ENCODE measurements at regions not wholly inside any gene's neighbourhood (a gene's known extent, or its start where the extent isn't known, plus 50 kb on each side); places are given as distances from the start of the nearest gene placed in this dataset.
"Not testable (repeated sequence)": the region's sequence is repeated elsewhere in the genome, so short reads cannot be mapped to it uniquely, and the experiment has no call there.

- DNase-seq (ENCODE audit: insufficient read length) (no peak), FAIRE-seq (no peak)
- no peak for TF ChIP-seq TAF1 (IDR thresholded peaks at IDR 0.05; ENCODE audit: borderline replicate concordance, low read depth, low read length)
- no peak for TF ChIP-seq POLR2AphosphoS5 (IDR thresholded peaks at IDR 0.05; ENCODE audit: low read depth, low read length)
- TF ChIP-seq POLR2A (IDR thresholded peaks at IDR 0.05; ENCODE audit: low read depth, low read length), result no peak
Measured at GRCh38 chr6:49327571-49327970, 135.5 kb downstream of the MMUT start.

DNA sequence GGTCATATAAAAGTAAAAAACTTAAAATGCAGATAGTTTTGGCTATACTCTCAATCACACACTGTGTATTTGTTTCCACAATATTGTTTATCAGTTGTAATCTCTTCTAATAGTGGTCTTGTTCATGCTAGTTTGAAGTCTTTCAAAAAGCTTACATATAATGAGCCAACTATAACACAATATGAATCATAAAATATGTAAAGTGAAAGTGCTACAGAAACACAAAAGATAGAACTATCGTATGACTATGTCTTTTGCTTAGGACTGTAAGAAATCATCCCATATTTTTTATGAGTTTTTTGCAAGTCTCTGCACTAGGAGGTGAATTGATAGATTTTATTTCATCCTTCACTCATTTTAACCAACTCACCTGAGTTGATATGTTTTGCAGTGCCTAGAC, 136.0 kb downstream of the MMUT start:
- no peak for TF ChIP-seq TAF1 (IDR thresholded peaks at IDR 0.05; ENCODE audit: borderline replicate concordance, low read depth, low read length)
- TF ChIP-seq POLR2A (IDR thresholded peaks at IDR 0.05; ENCODE audit: low read depth, low read length), result no peak
- TF ChIP-seq POLR2AphosphoS5 (IDR thresholded peaks at IDR 0.05; ENCODE audit: low read depth, low read length), result no peak
- FAIRE-seq, result no peak
- no peak for DNase-seq (ENCODE audit: insufficient read length)

DNA sequence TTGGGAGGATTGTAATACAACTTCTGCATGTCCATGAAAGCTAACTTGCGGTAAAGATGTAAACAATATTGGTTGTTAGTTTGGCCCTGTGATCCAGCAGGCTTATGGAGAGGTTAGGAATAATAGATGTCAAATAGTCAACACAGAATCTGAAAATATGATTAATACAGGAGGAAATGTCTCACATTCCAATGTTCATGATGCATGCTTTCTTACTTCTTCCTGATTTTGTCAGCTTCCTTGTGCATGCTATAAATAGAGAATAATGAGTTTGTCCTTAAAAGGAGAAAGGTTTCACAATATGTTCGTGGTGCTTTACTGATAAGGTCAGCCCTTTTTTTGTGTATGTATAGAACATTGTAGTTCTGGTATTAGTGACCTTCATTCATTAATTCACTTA, 136.7 kb downstream of the MMUT start:
- FAIRE-seq, result no peak
- DNase-seq (ENCODE audit: insufficient read length), result no peak
- no peak for TF ChIP-seq POLR2A (IDR thresholded peaks at IDR 0.05; ENCODE audit: low read depth, low read length)
- TF ChIP-seq POLR2AphosphoS5 (IDR thresholded peaks at IDR 0.05; ENCODE audit: low read depth, low read length), result no peak
- no peak for TF ChIP-seq TAF1 (IDR thresholded peaks at IDR 0.05; ENCODE audit: borderline replicate concordance, low read depth, low read length)

DNA sequence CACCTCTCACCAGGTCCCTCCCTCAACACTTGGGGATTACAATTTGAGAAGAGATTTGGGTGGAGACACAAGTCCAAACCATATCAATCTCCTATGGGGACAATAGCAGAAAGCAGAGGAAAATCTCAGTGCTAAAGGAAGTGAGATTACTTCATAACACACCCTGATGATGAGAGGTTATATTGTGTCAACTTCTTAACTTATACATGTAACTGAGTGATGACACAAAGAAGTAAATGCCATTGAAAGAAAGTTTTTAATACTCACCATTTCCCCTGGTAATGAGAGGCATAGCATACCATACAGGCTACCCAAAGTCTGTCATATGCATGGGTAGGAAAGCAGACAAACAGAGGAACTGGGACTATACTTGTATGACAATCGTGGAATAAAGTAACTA, 137.2 kb downstream of the MMUT start:
- TF ChIP-seq TAF1 (IDR thresholded peaks at IDR 0.05; ENCODE audit: borderline replicate concordance, low read depth, low read length) (no peak), POLR2AphosphoS5 (IDR thresholded peaks at IDR 0.05; ENCODE audit: low read depth, low read length) (no peak), POLR2A (IDR thresholded peaks at IDR 0.05; ENCODE audit: low read depth, low read length) (no peak)
- no peak for DNase-seq (ENCODE audit: insufficient read length)
- no peak for FAIRE-seq

DNA sequence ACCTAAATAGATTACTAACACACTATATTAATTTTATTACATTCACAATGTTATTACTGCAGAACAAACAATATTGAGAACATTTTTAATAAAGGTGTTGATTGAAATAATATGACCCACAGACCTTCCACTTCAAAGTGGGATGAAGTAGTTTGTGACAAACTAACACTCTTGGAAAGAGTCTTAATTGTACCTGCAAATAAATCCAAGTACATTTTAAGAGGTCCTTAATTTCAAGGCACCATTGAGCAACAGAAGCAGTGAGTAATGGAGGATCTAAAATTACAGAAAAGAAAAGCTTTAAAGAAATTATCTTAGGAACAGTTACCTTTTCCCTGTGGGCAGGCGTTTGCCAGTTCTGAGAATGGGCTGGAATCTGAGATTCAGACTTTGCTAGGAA, 140.2 kb downstream of the MMUT start:
- TF ChIP-seq POLR2AphosphoS5 (IDR thresholded peaks at IDR 0.05; ENCODE audit: low read depth, low read length) (no peak), TAF1 (IDR thresholded peaks at IDR 0.05; ENCODE audit: borderline replicate concordance, low read depth, low read length) (no peak), POLR2A (IDR thresholded peaks at IDR 0.05; ENCODE audit: low read depth, low read length) (no peak)
- no peak for FAIRE-seq
- no peak for DNase-seq (ENCODE audit: insufficient read length)

GRCh38 chr6:49321561-49322072, 141.4 kb downstream of the MMUT start:
- no peak for FAIRE-seq

GRCh38 chr6:49305010-49305409, 158.0 kb downstream of the MMUT start:
- FAIRE-seq, result no peak
- no peak for DNase-seq (ENCODE audit: insufficient read length)
- no peak for TF ChIP-seq POLR2AphosphoS5 (IDR thresholded peaks at IDR 0.05; ENCODE audit: low read depth, low read length)
- no peak for TF ChIP-seq POLR2A (IDR thresholded peaks at IDR 0.05; ENCODE audit: low read depth, low read length)
- TF ChIP-seq TAF1 (IDR thresholded peaks at IDR 0.05; ENCODE audit: borderline replicate concordance, low read depth, low read length), result no peak

More at GRCh38 chr6:49321561-49322072, 141.4 kb downstream of the MMUT start:
- DNase-seq (ENCODE audit: insufficient read length), result no peak
- TF ChIP-seq TAF1 (IDR thresholded peaks at IDR 0.05; ENCODE audit: borderline replicate concordance, low read depth, low read length) (no peak), POLR2A (IDR thresholded peaks at IDR 0.05; ENCODE audit: low read depth, low read length) (no peak), POLR2AphosphoS5 (IDR thresholded peaks at IDR 0.05; ENCODE audit: low read depth, low read length) (no peak)

GRCh38 chr6:49304393-49304792, 158.7 kb downstream of the MMUT start:
- not testable (repeated sequence) for FAIRE-seq; DNase-seq (ENCODE audit: insufficient read length)

- TF ChIP-seq POLR2A (IDR thresholded peaks at IDR 0.05; ENCODE audit: low read depth, low read length), result no peak
- no peak for TF ChIP-seq POLR2AphosphoS5 (IDR thresholded peaks at IDR 0.05; ENCODE audit: low read depth, low read length)
- TF ChIP-seq TAF1 (IDR thresholded peaks at IDR 0.05; ENCODE audit: borderline replicate concordance, low read depth, low read length), result no peak
- DNase-seq (ENCODE audit: insufficient read length) (no peak), FAIRE-seq (no peak)
Measured at GRCh38 chr6:49300911-49301310, 162.1 kb downstream of the MMUT start.

DNA sequence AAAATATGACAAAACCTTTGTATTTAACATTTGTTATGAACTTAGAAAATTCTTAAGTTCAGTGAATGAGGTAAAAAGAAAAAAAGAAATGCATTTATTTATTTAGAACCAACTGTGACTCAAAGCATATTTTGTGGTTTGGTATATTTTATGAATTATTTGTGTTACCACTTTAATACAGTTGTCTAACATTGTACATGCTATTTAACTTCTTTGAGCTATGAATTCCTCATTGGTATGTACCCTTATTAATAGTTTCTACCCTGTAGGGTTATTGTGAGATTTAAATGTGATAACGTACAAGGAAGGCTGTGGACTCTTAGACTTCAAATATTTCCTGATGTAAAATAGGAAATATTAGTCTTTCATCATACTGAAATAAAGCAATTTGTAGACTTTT, 162.6 kb downstream of the MMUT start:
- no peak for FAIRE-seq
- no peak for DNase-seq (ENCODE audit: insufficient read length)
- TF ChIP-seq POLR2AphosphoS5 (IDR thresholded peaks at IDR 0.05; ENCODE audit: low read depth, low read length) (no peak), POLR2A (IDR thresholded peaks at IDR 0.05; ENCODE audit: low read depth, low read length) (no peak), TAF1 (IDR thresholded peaks at IDR 0.05; ENCODE audit: borderline replicate concordance, low read depth, low read length) (no peak)

GRCh38 chr6:49299279-49299678, 163.8 kb downstream of the MMUT start:
- TF ChIP-seq TAF1 (IDR thresholded peaks at IDR 0.05; ENCODE audit: borderline replicate concordance, low read depth, low read length), result no peak
- TF ChIP-seq POLR2AphosphoS5 (IDR thresholded peaks at IDR 0.05; ENCODE audit: low read depth, low read length), result no peak
- TF ChIP-seq POLR2A (IDR thresholded peaks at IDR 0.05; ENCODE audit: low read depth, low read length), result no peak
- DNase-seq (ENCODE audit: insufficient read length) (no peak), FAIRE-seq (no peak)

DNA sequence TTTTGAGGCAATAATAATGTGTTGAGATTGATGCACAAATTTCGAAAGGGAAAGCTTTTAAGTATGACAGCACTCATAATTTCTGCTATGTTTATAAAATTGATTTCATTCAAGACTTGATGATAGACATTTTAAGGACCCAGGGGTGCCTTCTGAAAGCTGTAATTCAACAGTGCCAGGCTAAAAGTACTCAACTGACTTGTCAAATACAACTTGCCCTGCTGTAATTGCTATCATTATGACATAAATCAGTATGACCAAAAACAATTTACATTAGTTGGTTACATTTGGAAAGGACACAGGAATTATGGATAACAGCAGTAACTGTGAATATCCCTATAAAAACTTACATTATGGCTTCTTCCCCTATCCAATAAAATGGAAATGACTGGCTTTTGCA, 178.9 kb downstream of the MMUT start:
- FAIRE-seq (no peak), DNase-seq (ENCODE audit: insufficient read length) (no peak)
- TF ChIP-seq TAF1 (IDR thresholded peaks at IDR 0.05; ENCODE audit: borderline replicate concordance, low read depth, low read length), result no peak

DNA sequence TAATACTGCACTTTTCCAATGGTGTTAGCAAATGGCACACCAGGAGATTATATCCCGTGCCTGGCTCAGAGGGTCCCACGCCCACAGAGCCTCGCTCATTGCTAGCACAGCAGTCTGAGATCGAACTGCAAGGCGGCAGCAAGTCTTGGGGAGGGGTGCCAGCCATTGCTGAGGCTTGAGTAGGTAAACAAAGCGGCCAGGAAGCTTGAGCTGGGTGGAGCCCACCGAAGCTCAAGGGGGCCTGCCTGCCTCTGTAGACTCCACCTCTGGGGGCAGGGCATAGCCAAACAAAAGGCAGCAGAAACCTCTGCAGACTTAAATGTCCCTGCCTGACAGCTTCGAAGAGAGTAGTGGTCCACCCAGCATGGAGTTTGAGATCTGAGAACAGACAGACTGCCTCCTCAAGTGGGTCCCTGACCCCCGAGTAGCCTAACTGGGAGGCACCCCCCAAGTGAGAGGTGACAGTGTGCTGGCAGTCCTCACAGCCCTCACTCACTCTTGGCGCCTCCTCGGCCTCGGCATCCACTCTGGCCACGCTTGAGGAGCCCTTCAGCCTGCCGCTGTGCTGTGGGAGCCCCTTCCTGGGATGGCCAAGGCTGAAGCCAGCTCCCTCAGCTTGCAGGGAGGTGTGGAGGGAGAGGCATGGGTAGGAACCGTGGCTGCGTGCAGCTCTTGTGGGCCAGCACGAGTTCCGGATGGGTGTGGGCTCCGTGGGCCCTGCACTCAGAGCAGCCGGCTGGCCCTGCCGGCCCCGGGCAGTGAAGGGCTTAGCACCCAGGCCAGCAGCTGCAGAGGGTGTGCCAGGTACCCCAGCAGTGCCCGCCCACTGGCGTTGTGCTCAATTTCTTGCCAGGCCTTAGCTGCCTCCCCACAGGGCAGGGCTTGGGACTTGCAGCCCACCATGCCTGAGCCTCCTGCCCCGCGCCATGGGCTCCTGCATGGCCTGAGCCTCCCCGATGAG, 188.0 kb downstream of the MMUT start:
- FAIRE-seq; DNase-seq (ENCODE audit: insufficient read length): not testable (repeated sequence)
